ENCODE measurements at regions not wholly inside any gene's neighbourhood (a gene's known extent, or its start where the extent isn't known, plus 50 kb on each side); places are given as distances from the start of the nearest gene placed in this dataset.

DNA sequence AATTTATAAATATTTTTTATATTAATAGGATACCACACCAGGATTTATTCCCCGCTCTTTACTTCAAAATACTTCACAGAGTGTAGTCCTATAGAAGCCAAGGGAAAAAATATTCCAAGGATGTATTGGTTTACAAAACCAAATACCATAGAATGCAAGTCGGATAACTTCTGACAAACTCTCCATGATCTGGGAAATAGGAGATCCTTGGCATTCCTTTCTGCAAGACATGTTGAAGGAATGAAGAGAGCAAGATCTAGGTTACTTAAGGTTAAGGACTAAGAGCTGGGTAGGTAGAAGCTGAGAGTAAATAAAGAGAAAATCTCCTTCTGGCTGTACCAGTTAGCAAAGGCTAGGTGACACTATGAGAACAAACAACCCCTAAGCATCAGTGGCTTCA, 141.2 kb downstream of the LRATD1 start:
- TF ChIP-seq EZH2 (IDR thresholded peaks at IDR 0.05) (no peak), POLR2A (IDR thresholded peaks at IDR 0.05; ENCODE audit: borderline replicate concordance, extremely low read depth, insufficient read depth, insufficient read length) (no peak), SP1 (IDR thresholded peaks at IDR 0.05; ENCODE audit: low read depth) (no peak)
- TF ChIP-seq, protein P1, sequence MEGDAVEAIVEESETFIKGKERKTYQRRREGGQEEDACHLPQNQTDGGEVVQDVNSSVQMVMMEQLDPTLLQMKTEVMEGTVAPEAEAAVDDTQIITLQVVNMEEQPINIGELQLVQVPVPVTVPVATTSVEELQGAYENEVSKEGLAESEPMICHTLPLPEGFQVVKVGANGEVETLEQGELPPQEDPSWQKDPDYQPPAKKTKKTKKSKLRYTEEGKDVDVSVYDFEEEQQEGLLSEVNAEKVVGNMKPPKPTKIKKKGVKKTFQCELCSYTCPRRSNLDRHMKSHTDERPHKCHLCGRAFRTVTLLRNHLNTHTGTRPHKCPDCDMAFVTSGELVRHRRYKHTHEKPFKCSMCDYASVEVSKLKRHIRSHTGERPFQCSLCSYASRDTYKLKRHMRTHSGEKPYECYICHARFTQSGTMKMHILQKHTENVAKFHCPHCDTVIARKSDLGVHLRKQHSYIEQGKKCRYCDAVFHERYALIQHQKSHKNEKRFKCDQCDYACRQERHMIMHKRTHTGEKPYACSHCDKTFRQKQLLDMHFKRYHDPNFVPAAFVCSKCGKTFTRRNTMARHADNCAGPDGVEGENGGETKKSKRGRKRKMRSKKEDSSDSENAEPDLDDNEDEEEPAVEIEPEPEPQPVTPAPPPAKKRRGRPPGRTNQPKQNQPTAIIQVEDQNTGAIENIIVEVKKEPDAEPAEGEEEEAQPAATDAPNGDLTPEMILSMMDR (IDR thresholded peaks at IDR 0.05 in 2 of 3, conservative IDR thresholded peaks at IDR 0.05 in 1 of 3; ENCODE audit: borderline replicate concordance in 1 of 3, insufficient read depth in 1 of 3, low read depth in 2 of 3, low read length in 2 of 3): no peak
